ENCODE measurements at regions not wholly inside any gene's neighbourhood (a gene's known extent, or its start where the extent isn't known, plus 50 kb on each side); places are given as distances from the start of the nearest gene placed in this dataset.

DNA sequence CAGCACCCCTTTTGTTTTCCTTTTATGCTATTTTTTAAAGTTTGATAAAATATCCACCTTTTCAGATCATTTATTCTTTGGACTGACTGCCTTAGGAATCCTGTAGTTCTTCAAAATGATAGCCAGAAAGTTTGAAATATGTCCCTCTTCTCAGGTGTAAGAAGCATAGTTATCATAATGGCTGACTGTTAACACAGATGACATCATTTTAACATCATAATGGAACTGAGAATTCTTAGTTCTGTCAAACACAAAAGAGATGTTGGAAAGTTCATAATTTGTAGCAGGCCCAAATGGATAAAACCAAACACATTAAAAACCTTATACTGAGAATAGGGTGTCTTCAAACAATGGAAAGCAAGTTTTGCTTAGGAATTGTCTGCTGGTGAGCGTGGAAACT is 1254.4 kb downstream of the ADGRL3 start:
- no peak overlapping the region for H3K4me3 ChIP-seq
- TF ChIP-seq, protein P1, sequence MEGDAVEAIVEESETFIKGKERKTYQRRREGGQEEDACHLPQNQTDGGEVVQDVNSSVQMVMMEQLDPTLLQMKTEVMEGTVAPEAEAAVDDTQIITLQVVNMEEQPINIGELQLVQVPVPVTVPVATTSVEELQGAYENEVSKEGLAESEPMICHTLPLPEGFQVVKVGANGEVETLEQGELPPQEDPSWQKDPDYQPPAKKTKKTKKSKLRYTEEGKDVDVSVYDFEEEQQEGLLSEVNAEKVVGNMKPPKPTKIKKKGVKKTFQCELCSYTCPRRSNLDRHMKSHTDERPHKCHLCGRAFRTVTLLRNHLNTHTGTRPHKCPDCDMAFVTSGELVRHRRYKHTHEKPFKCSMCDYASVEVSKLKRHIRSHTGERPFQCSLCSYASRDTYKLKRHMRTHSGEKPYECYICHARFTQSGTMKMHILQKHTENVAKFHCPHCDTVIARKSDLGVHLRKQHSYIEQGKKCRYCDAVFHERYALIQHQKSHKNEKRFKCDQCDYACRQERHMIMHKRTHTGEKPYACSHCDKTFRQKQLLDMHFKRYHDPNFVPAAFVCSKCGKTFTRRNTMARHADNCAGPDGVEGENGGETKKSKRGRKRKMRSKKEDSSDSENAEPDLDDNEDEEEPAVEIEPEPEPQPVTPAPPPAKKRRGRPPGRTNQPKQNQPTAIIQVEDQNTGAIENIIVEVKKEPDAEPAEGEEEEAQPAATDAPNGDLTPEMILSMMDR (IDR thresholded peaks at IDR 0.05), result no peak
- TF ChIP-seq POLR2A (IDR thresholded peaks at IDR 0.05), result no peak
- H3K27me3 ChIP-seq, result no peaks in the 10 kb centered on the region
- no peak overlapping the region for H3K27ac ChIP-seq
- 92 to 100% methylated on average over 1 of the region's 1 CpG for WGBS, 2 donors
- intact Hi-C loops (cut with DNase I; ENCODE audit: low total_unique reads), result no loop called here
- DNase-seq, result no peak
- H3K4me1 ChIP-seq, result no peaks in the 10 kb centered on the region
- no peaks in the 10 kb centered on the region for H3K36me3 ChIP-seq (ENCODE audit: low read depth, missing control alignments)
- no peaks in the 10 kb centered on the region for H3K9me3 ChIP-seq

- H3K27me3 ChIP-seq, result no peaks in the 10 kb centered on the region
- no peaks in the 10 kb centered on the region for H3K4me1 ChIP-seq
- DNase-seq, result no peak
- no peaks in the 10 kb centered on the region for H3K9me3 ChIP-seq
- H3K36me3 ChIP-seq (ENCODE audit: low read depth, missing control alignments), result no peaks in the 10 kb centered on the region
- TF ChIP-seq, protein P1 (IDR thresholded peaks at IDR 0.05), result no peak
- TF ChIP-seq POLR2A (IDR thresholded peaks at IDR 0.05), result no peak
- no peak overlapping the region for H3K27ac ChIP-seq
- H3K4me3 ChIP-seq, result no peak overlapping the region
- intact Hi-C loops (cut with DNase I; ENCODE audit: low total_unique reads), result no loop called here
Measured at GRCh38 chr4:62450740-62451139, 1250.6 kb downstream of the ADGRL3 start.

DNA sequence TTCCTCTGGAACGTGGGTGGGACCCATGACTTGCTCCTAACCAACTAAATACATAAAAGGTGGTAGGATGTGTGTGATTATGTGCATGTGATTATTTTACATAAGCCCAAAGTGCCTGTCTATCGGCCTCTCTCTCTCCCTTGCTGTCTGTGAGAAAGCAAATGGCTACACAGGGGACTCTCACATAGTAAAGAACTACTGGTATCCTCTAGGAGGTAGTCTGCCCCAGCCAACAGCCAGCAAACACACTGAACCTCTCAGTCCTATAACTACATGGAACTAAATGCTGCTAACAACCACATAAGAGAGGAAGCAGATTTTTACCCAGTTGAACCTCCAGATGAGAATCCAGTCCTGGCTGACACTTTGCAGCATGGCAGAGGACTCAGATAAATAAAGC is 1249.4 kb downstream of the ADGRL3 start:
- WGBS, 2 donors, result 75 to 80% methylated on average over 2 of the region's 2 CpGs
- no peak overlapping the region for H3K4me3 ChIP-seq
- DNase-seq, result no peak
- H3K36me3 ChIP-seq (ENCODE audit: low read depth, missing control alignments), result no peaks in the 10 kb centered on the region
- no peak overlapping the region for H3K27ac ChIP-seq
- TF ChIP-seq POLR2A (IDR thresholded peaks at IDR 0.05), result no peak
- TF ChIP-seq, protein P1 (IDR thresholded peaks at IDR 0.05), result no peak
- H3K4me1 ChIP-seq, result no peaks in the 10 kb centered on the region
- H3K9me3 ChIP-seq, result no peaks in the 10 kb centered on the region
- intact Hi-C loops (cut with DNase I; ENCODE audit: low total_unique reads), result no loop called here
- no peaks in the 10 kb centered on the region for H3K27me3 ChIP-seq

GRCh38 chr4:62448911-62449310 is 1248.8 kb downstream of the ADGRL3 start:
- intact Hi-C loops (cut with DNase I; ENCODE audit: low total_unique reads), result no loop called here
- WGBS, 2 donors, result 59 to 73% methylated on average over 2 of the region's 2 CpGs
- no peaks in the 10 kb centered on the region for H3K4me1 ChIP-seq

DNA sequence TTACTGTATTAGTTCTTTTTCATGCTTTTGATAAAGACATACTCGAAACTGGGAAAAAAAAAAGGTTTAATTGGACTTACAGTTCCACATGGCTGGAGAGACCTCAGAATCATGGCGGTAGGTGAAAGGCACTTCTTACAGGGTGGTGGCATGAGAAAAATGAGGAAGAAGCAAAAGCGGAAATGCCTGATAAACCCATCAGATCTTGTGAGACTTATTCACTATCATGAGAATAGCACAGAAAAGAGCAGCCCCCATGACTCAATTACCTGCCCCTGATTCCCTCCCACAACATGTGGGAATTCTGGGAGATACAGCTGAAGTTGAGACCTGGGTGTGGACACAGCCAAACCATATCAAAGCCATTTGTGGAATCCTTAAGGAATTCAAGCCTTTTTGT is 1238.9 kb downstream of the ADGRL3 start:
- Histone ChIP-seq H3K4me3 (no peak overlapping the region), H3K9me3 (no peaks in the 10 kb centered on the region), H3K4me1 (no peaks in the 10 kb centered on the region), H3K27me3 (no peaks in the 10 kb centered on the region), H3K36me3 (ENCODE audit: low read depth, missing control alignments) (no peaks in the 10 kb centered on the region), H3K27ac (no peak overlapping the region)
- no peak for DNase-seq
- WGBS, 2 donors, result 66 to 90% methylated on average over 3 of the region's 3 CpGs
- TF ChIP-seq, protein P1 (IDR thresholded peaks at IDR 0.05), result no peak
- TF ChIP-seq POLR2A (IDR thresholded peaks at IDR 0.05), result no peak
- intact Hi-C loops (cut with DNase I; ENCODE audit: low total_unique reads), result no loop called here

More at GRCh38 chr4:62448911-62449310, 1248.8 kb downstream of the ADGRL3 start:
- Histone ChIP-seq H3K27me3 (no peaks in the 10 kb centered on the region), H3K36me3 (ENCODE audit: low read depth, missing control alignments) (no peaks in the 10 kb centered on the region), H3K4me3 (no peak overlapping the region), H3K9me3 (no peaks in the 10 kb centered on the region), H3K27ac (no peak overlapping the region)
- DNase-seq, result no peak
- TF ChIP-seq POLR2A (IDR thresholded peaks at IDR 0.05), result no peak
- TF ChIP-seq, protein P1 (IDR thresholded peaks at IDR 0.05), result no peak

Data from testis (tissue), 2 donors.